Spleen (tissue), 11 donors: ENCODE measurements at regions not wholly inside any gene's neighbourhood (a gene's known extent, or its start where the extent isn't known, plus 50 kb on each side); places are given as distances from the start of the nearest gene placed in this dataset.

Experiments used
- DNase-seq: peaks from one replicate; pipeline ENCODE4 v3.0.0-alpha.2; 2020
- H3K27ac ChIP-seq, 8 donors: fragments of 200-600 bp; sonication (generic) in 7 of 8; 1 replicate in 4 of 8; 2 replicates in 4 of 8; pipeline versions ENCODE4 v1.5.0 to v1.8.0; 2016 to 2021; ENCODE audit warnings: inconsistent platforms in 4 of 8, mild to moderate bottlenecking in 4 of 8, moderate library complexity in 1 of 8
- H3K27me3 ChIP-seq, 7 donors: fragments of 200-600 bp; sonication (generic) in 6 of 7; replicated peaks in 1 of 7; 1 replicate in 4 of 7; 2 replicates in 3 of 7; pipeline versions ENCODE4 v1.5.0 to v1.8.0; 2016 to 2021; ENCODE audit warnings: inconsistent platforms in 3 of 7, mild to moderate bottlenecking in 1 of 7
- H3K36me3 ChIP-seq, 6 donors: fragments of 200-600 bp; sonication (generic) in 5 of 6; 1 replicate in 4 of 6; 2 replicates in 2 of 6; pipeline versions ENCODE4 v1.5.0 to v1.8.0; 2016 to 2021; ENCODE audit warnings: inconsistent platforms in 2 of 6
- H3K4me1 ChIP-seq, 6 donors: fragments of 200-600 bp; sonication (generic) in 5 of 6; 1 replicate in 3 of 6; 2 replicates in 3 of 6; pipeline versions ENCODE4 v1.5.0 to v1.8.0; 2016 to 2021; ENCODE audit warnings: inconsistent platforms in 3 of 6
- H3K4me3 ChIP-seq, 8 donors: fragments of 200-600 bp; sonication (generic) in 7 of 8; 1 replicate in 4 of 8; 2 replicates in 4 of 8; pipeline versions ENCODE4 v1.5.0 to v1.8.0; 2016 to 2021; ENCODE audit warnings: inconsistent platforms in 4 of 8, mild to moderate bottlenecking in 4 of 8, moderate library complexity in 2 of 8
- H3K9me3 ChIP-seq, 8 donors: fragments of 200-600 bp; sonication (generic) in 7 of 8; 1 replicate in 4 of 8; 2 replicates in 4 of 8; pipeline versions ENCODE4 v1.5.0 to v1.8.0; 2016 to 2021; ENCODE audit warnings: inconsistent platforms in 4 of 8
- CTCF ChIP-seq, 11 experiments: fragments of 200-600 bp in 7 of 11; fragments of 450-650 bp in 4 of 11; sonication (generic) in 4 of 11; IDR thresholded peaks in 8 of 11; conservative IDR thresholded peaks in 3 of 11; 1 replicate in 7 of 11; 2 replicates in 4 of 11; pipeline versions ENCODE4 v1.4.0 to v1.8.0; 2016 to 2021; ENCODE audit warnings: antibody characterized with exemption in 11 of 11, inconsistent platforms in 4 of 11, mild to moderate bottlenecking in 1 of 11
- POLR2A ChIP-seq, 3 donors: fragments of 450-650 bp; IDR thresholded peaks; one replicate each; pipeline ENCODE4 v1.5.1; 2017; ENCODE audit warnings: antibody characterized with exemption in 3 of 3, mild to moderate bottlenecking in 1 of 3
- POLR2AphosphoS5 ChIP-seq, 3 donors: sonication (generic); formaldehyde crosslinking; IDR thresholded peaks; one replicate each; pipeline ENCODE4 v1.5.1; 2017; ENCODE audit warnings: antibody characterized with exemption in 3 of 3
- WGBS, 5 donors: extraction: QIAGEN DNeasy Blood & Tissue Kit in 3 of 5; methylation state at CpG; one replicate each; pipeline versions ENCODE4 v1.1.5 to v1.1.7; 2013 to 2018; 5-methylcytosine and 5-hydroxymethylcytosine counted together
- intact Hi-C: fragments of 100-400 bp; cut with DNase I; formaldehyde crosslinking; loops from one replicate; pipeline ENCODE4 v1.15.0; 2023; ENCODE audit warnings: low total_unique reads
- donor health status: healthy with polysubstance abuse.
- donor health status: DM: no; HTN: no; CAD: no; lungs with moderate emphysema.
- donor health status: DM: no; HTN: no; CAD: no.
- donor health status: Bipolar disorder and iron deficiency.
- donor health status: healthy.
- donor health status: DM: no; HTN: no; CAD: no.
- donor health status: DM: yes; HTN: yes; CAD: no.

DNA sequence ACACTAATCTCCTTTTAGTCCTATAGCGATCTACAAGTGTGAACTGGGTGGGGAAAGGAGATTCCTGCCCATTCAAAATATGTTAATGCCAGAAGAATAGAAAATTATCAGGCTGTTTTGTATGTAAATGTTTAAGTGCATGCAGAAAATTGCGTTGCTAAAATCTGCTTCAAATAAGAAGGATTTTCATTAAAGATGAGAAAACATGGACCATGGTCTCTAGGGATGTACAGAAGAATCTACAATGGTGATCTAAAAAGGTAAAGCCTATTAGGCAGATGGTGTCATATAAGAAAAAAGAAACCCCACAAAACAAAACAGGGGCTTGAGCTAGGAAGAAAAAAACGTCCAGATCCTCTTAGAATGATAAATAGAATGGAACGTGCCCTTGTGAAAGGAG, 287.5 kb upstream of the ROBO1 start:
- no peaks in the 10 kb centered on the region for H3K4me1 ChIP-seq
- DNase-seq: no peak
- intact Hi-C loops: no loop called here
- H3K9me3 ChIP-seq: peaks cover 0 to 20% (median 5%) of the 10 kb centered on the region in 8 donors
- no peak overlapping the region for H3K4me3 ChIP-seq
- H3K27ac ChIP-seq: no peak overlapping the region
- no peaks in the 10 kb centered on the region for H3K36me3 ChIP-seq
- TF ChIP-seq POLR2AphosphoS5 (IDR thresholded peaks at IDR 0.05) (no peak), CTCF (IDR thresholded peaks at IDR 0.05 in 8 of 11, conservative IDR thresholded peaks at IDR 0.05 in 3 of 11) (no peak), POLR2A (IDR thresholded peaks at IDR 0.05) (no peak)
- WGBS, 5 donors: 50 to 64% (median 54%) methylated on average over 4 of the region's 4 CpGs
- H3K27me3 ChIP-seq: no peaks in the 10 kb centered on the region

- Histone ChIP-seq H3K27ac (no peak overlapping the region), H3K27me3 (no peaks in the 10 kb centered on the region), H3K4me1 (no peaks in the 10 kb centered on the region), H3K4me3 (no peak overlapping the region), H3K36me3 (no peaks in the 10 kb centered on the region), H3K9me3 (peaks cover 0 to 20% (median 5%) of the 10 kb centered on the region in 8 donors)
- no peak for TF ChIP-seq POLR2A (IDR thresholded peaks at IDR 0.05)
- TF ChIP-seq POLR2AphosphoS5 (IDR thresholded peaks at IDR 0.05): no peak
- no peak for TF ChIP-seq CTCF (IDR thresholded peaks at IDR 0.05 in 8 of 11, conservative IDR thresholded peaks at IDR 0.05 in 3 of 11)
- WGBS, 5 donors: 89 to 92% (median 92%) methylated on average over 13 to 16 of the region's 16 CpGs
- peak; percentile 68 for DNase-seq
- intact Hi-C loops: no loop called here
These were observed 284.5 kb upstream of the ROBO1 start for GRCh38 chr3:80052271-80052670.

DNA sequence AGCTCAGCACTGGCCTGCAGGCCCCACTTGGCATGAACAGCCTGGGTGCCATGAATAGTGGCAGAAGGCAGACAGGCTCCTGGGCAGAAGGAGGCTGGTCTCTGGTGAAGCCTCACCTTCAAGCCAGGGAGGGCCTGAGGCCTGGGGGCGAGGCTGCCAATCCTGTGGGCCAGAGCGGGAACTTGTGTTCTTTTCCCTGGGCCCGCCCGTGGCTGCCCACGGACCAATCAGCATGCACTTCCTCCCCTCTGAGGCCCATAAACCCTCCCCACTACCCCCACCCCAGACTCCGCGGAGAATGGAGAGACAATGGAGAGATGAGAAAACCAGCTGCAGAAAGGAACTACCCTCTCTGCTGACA, 283.8 kb upstream of the ROBO1 start:
- WGBS, 5 donors: 89 to 98% (median 93%) methylated on average over 5 to 7 of the region's 7 CpGs
- DNase-seq: no peak
- no peaks in the 10 kb centered on the region for H3K36me3 ChIP-seq
- no peak overlapping the region for H3K4me3 ChIP-seq
- intact Hi-C loops: no loop called here
- peaks cover 0 to 20% (median 5%) of the 10 kb centered on the region in 8 donors for H3K9me3 ChIP-seq
- TF ChIP-seq CTCF (IDR thresholded peaks at IDR 0.05 in 8 of 11, conservative IDR thresholded peaks at IDR 0.05 in 3 of 11) (no peak), POLR2A (IDR thresholded peaks at IDR 0.05) (no peak), POLR2AphosphoS5 (IDR thresholded peaks at IDR 0.05) (no peak)
- H3K4me1 ChIP-seq: no peaks in the 10 kb centered on the region
- H3K27ac ChIP-seq: no peak overlapping the region
- no peaks in the 10 kb centered on the region for H3K27me3 ChIP-seq

DNA sequence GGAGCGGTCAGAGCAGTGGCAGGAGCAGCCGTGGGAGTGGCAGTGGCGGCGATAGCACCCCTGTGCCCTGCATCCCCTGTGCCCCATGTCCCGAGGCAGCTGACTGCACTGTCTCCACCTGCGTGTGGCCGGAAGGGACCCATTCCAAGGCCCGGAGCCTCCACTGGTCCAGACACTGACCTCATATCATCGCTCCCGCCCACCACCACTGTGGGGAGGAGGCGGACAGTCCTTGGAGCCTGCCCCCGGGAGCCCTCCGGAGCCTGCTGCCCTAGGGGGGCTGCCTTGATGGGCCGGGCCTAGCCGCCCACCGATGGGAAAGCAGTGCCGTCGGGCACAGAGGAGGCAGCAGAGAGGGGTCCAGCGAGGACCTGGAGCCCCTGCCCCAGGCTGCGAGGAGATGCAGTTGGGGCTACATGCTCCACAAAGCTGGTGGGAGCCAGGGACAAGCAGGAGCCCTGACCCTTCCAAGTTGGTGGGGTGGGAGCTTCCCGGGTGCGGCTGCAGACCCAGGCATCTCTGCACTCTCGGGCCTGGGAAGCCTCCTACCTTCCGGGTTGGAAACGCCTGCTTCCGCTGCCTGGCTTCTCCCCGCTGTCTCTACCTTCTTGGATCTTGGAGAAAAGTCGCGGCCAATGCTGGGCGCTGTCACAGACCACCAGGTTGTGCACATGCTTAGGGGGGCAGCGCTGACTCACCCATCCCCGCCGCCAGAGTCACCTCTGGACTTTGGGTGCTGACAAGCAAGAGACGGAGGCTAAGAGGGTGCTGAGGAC, 283.2 kb upstream of the ROBO1 start:
- Histone ChIP-seq H3K36me3 (no peaks in the 10 kb centered on the region), H3K4me3 (no peak overlapping the region), H3K27me3 (no peaks in the 10 kb centered on the region), H3K9me3 (peaks cover 0 to 20% (median 5%) of the 10 kb centered on the region in 8 donors), H3K4me1 (no peaks in the 10 kb centered on the region), H3K27ac (no peak overlapping the region)
- DNase-seq: no peak
- 86 to 94% (median 90%) methylated on average over 21 to 34 of the region's 34 CpGs for WGBS, 5 donors
- TF ChIP-seq POLR2AphosphoS5 (IDR thresholded peaks at IDR 0.05): no peak
- intact Hi-C loops: no loop called here
